ENCODE measurements at regions not wholly inside any gene's neighbourhood (a gene's known extent, or its start where the extent isn't known, plus 50 kb on each side); places are given as distances from the start of the nearest gene placed in this dataset.
A peak's percentile ranks its signal among the peaks of the same experiment; 100 is the strongest.

- no peaks in the 10 kb centered on the region for H3K36me3 ChIP-seq (ENCODE audit: control insufficient read depth in 2 of 2, insufficient read depth in 2 of 2, low read length in 1 of 2)
- no peak overlapping the region for H3K4me3 ChIP-seq
- no peak overlapping the region for H2AFZ ChIP-seq (ENCODE audit: control insufficient read depth, low read depth, low read length)
- no peaks in the 10 kb centered on the region; the same call in 1 of the 2 replicates for H4K20me1 ChIP-seq (ENCODE audit: control insufficient read depth, insufficient read depth)
- H3K9me3 ChIP-seq (replicated peaks; ENCODE audit: control insufficient read depth, insufficient read depth, low read length): no peaks in the 10 kb centered on the region
- RAD21 ChIA-PET (ENCODE audit: unreplicated experiment): interaction anchor here (1.1 to 2.7 kb wide), 4 partner anchors 68 to 337 kb away, joined by 4 to 23 read pairs (median 8); no protein-coding TSS in a partner anchor
- BruUV-seq (replicated peaks): no TSS peak
- H3K4me2 ChIP-seq (ENCODE audit: control insufficient read depth, insufficient read depth): no peak overlapping the region
- in situ Hi-C loops (cut with MboI): loop anchor here (10.0 kb wide), 1 partner anchor 301 kb away; no protein-coding TSS in a partner anchor
- H3K27ac ChIP-seq (ENCODE audit: control insufficient read depth, insufficient read depth): no peak overlapping the region
- H3K9ac ChIP-seq (ENCODE audit: control insufficient read depth, insufficient read depth, low read length): no peak overlapping the region
- intact Hi-C loops (cut with micrococcal nuclease; ENCODE audit: unreplicated experiment): loop anchor here (5.0 kb wide), 2 partner anchors 298 to 338 kb away; no protein-coding TSS in a partner anchor
- DNase-seq (ENCODE audit: low read depth, low spot score) (no peak), FAIRE-seq (no peak), ATAC-seq (no peak)
- POLR2A ChIA-PET: no interaction called here
- WGBS (ENCODE audit: insufficient coverage, insufficient replicate concordance, low lambda C conversion rate, missing lambda C conversion rate): 38% methylated on average over 1 of the region's 1 CpG
- SMC1A ChIA-PET (ENCODE audit: uncharacterized antibody, unreplicated experiment): interaction anchor here (1.3 to 3.2 kb wide), 3 partner anchors 114 to 325 kb away, joined by 3 to 40 read pairs (median 9); no protein-coding TSS in a partner anchor
- TF ChIP-seq NRF1 (conservative IDR thresholded peaks at IDR 0.05; ENCODE audit: low read depth, low read length): no peak
- no peaks in the 10 kb centered on the region for H3K79me2 ChIP-seq (ENCODE audit: control insufficient read depth, insufficient read depth, low read length)
- H3K4me1 ChIP-seq (ENCODE audit: control insufficient read depth, insufficient read depth, low read length): no peaks in the 10 kb centered on the region
- no peaks in the 10 kb centered on the region for H3K27me3 ChIP-seq (replicated peaks in 1 of 2; ENCODE audit: control insufficient read depth in 2 of 2, insufficient read depth in 2 of 2, low read length in 1 of 2)
- CTCF ChIA-PET: interaction anchor here (1.4 to 3.1 kb wide), 10 partner anchors 10 to 453 kb away, joined by 3 to 73 read pairs (median 16); no protein-coding TSS in a partner anchor
Measured at GRCh38 chrX:132294192-132294591, 74.9 kb upstream of the RAP2C start.

- Histone ChIP-seq H3K4me2 (ENCODE audit: control insufficient read depth, insufficient read depth) (no peak overlapping the region), H3K4me3 (no peak overlapping the region), H3K4me1 (ENCODE audit: control insufficient read depth, insufficient read depth, low read length) (no peaks in the 10 kb centered on the region), H3K9me3 (replicated peaks; ENCODE audit: control insufficient read depth, insufficient read depth, low read length) (no peaks in the 10 kb centered on the region), H3K27me3 (replicated peaks in 1 of 2; ENCODE audit: control insufficient read depth in 2 of 2, insufficient read depth in 2 of 2, low read length in 1 of 2) (no peaks in the 10 kb centered on the region), H3K27ac (ENCODE audit: control insufficient read depth, insufficient read depth) (no peak overlapping the region), H4K20me1 (ENCODE audit: control insufficient read depth, insufficient read depth) (no peaks in the 10 kb centered on the region; the same call in 1 of the 2 replicates), H3K79me2 (ENCODE audit: control insufficient read depth, insufficient read depth, low read length) (no peaks in the 10 kb centered on the region), H3K9ac (ENCODE audit: control insufficient read depth, insufficient read depth, low read length) (no peak overlapping the region), H2AFZ (ENCODE audit: control insufficient read depth, low read depth, low read length) (no peak overlapping the region), H3K36me3 (ENCODE audit: control insufficient read depth in 2 of 2, insufficient read depth in 2 of 2, low read length in 1 of 2) (no peaks in the 10 kb centered on the region)
- in situ Hi-C loops (cut with MboI): loop anchor here (10.0 kb wide), 1 partner anchor 302 kb away; no protein-coding TSS in a partner anchor
- RAD21 ChIA-PET (ENCODE audit: unreplicated experiment): interaction anchor here (0.6 to 2.7 kb wide), 20 partner anchors 20 to 466 kb away, joined by 3 to 23 read pairs (median 4); partner anchors contain the start of gene RAP2C
- CTCF ChIA-PET: interaction anchor here (0.6 to 3.1 kb wide), 55 partner anchors 10 to 840 kb away, joined by 3 to 73 read pairs (median 5); no protein-coding TSS in a partner anchor
- FAIRE-seq (peak; percentile 93), DNase-seq (ENCODE audit: low read depth, low spot score) (peak; percentile 19), ATAC-seq (peak; percentile 90)
- SMC1A ChIA-PET (ENCODE audit: uncharacterized antibody, unreplicated experiment): interaction anchor here (0.7 to 3.2 kb wide), 29 partner anchors 10 to 451 kb away, joined by 3 to 40 read pairs (median 3); no protein-coding TSS in a partner anchor
- POLR2A ChIA-PET: interaction anchor here (1.1 kb wide), 1 partner anchor 200 kb away, joined by 3 read pairs; no protein-coding TSS in a partner anchor
- WGBS (ENCODE audit: insufficient coverage, insufficient replicate concordance, low lambda C conversion rate, missing lambda C conversion rate): 8% methylated on average over 5 of the region's 5 CpGs
- BruUV-seq (replicated peaks): no TSS peak
- intact Hi-C loops (cut with micrococcal nuclease; ENCODE audit: unreplicated experiment): loop anchor here (1.0 to 5.0 kb wide), 4 partner anchors 196 to 340 kb away; partner anchors contain the start of gene MBNL3
- TF ChIP-seq SREBF1 (IDR thresholded peaks at IDR 0.05; ENCODE audit: low read length) (no peak), SUPT20H (IDR thresholded peaks at IDR 0.05; ENCODE audit: borderline replicate concordance, control insufficient read depth, low read depth, low read length) (no peak), BCLAF1 (IDR thresholded peaks at IDR 0.05) (no peak), PML (IDR thresholded peaks at IDR 0.05; ENCODE audit: low read length) (no peak), TARDBP (IDR thresholded peaks at IDR 0.05; ENCODE audit: borderline replicate concordance) (no peak), ZNF592 (IDR thresholded peaks at IDR 0.05) (no peak), TCF3 (IDR thresholded peaks at IDR 0.05; ENCODE audit: borderline replicate concordance, insufficient read depth, low read depth, low read length) (no peak), RB1 (IDR thresholded peaks at IDR 0.05; ENCODE audit: borderline replicate concordance) (no peak)
Measured at GRCh38 chrX:132292793-132293192, 73.5 kb upstream of the RAP2C start.

All from GM12878 (cell line).